Type B pancreatic cell (in vitro differentiated cells): ENCODE measurements at regions not wholly inside any gene's neighbourhood (a gene's known extent, or its start where the extent isn't known, plus 50 kb on each side); places are given as distances from the start of the nearest gene placed in this dataset.

Experiments used
- DNase-seq: peaks from one replicate; pipeline ENCODE4 v3.0.0; 2021; ENCODE audit warnings: mixed read lengths; ENCODE audit not compliant: unreplicated experiment; ENCODE audit errors: extremely low spot score
- H3K27ac Mint-ChIP-seq: 2 replicates; pipeline ENCODE4 v1.8.0; 2021; ENCODE audit warnings: mild to moderate bottlenecking, mixed read lengths
- H3K27me3 Mint-ChIP-seq: 2 replicates; pipeline ENCODE4 v1.8.0; 2021; ENCODE audit warnings: mixed read lengths
- H3K36me3 Mint-ChIP-seq: 2 replicates; pipeline ENCODE4 v1.8.0; 2021; ENCODE audit warnings: mixed read lengths
- H3K4me1 Mint-ChIP-seq: one replicate; pipeline ENCODE4 v1.8.0; 2021; ENCODE audit warnings: mixed read lengths; ENCODE audit not compliant: unreplicated experiment
- H3K4me3 Mint-ChIP-seq: 2 replicates; pipeline ENCODE4 v1.8.0; 2021; ENCODE audit warnings: mild to moderate bottlenecking, mixed read lengths
- H3K9me3 Mint-ChIP-seq: 2 replicates; pipeline ENCODE4 v1.8.0; 2021; ENCODE audit warnings: mixed read lengths
- TF ChIP-seq, protein P1 (sequence below): fragments of 200-600 bp; sonication (generic); conservative IDR thresholded peaks from 2 replicates; pipeline ENCODE4 v1.5.0; 2021; ENCODE audit warnings: antibody characterized with exemption, mild to moderate bottlenecking

DNA sequence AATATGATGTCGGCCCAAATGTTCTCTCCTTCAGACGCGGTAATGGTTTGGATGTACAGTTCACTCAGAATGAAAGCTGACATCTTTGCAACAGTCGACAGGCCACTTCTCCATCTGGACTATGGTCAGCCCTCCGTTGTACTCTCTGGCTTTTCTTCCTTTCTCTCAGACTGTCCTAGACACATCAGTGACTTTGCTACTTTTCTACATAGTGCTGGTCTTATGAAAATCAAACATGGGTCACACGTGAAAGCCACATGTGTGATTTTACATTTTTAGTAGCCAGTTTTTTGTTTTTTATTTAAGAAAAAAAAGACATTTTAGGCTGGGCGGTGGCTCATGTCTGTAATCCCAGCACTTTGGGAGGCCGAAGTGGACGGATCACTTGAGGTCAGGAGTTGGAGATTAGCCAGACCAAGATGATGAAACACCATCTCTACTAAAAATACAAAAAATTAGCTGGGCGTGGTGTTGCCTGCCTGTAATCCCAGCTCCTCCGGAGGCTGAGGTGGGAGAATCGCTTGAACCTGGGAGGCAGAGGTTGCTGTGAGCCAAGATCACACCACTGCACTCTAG is 644.1 kb downstream of the KCNJ2 start:
- Mint-ChIP-seq H3K27ac (no peak overlapping the region), H3K27me3 (peaks cover 2% of the 10 kb centered on the region), H3K4me1 (no peaks in the 10 kb centered on the region), H3K4me3 (no peak overlapping the region), H3K9me3 (peaks cover 2% of the 10 kb centered on the region), H3K36me3 (no peaks in the 10 kb centered on the region)
- no peak for DNase-seq
- TF ChIP-seq, protein P1, sequence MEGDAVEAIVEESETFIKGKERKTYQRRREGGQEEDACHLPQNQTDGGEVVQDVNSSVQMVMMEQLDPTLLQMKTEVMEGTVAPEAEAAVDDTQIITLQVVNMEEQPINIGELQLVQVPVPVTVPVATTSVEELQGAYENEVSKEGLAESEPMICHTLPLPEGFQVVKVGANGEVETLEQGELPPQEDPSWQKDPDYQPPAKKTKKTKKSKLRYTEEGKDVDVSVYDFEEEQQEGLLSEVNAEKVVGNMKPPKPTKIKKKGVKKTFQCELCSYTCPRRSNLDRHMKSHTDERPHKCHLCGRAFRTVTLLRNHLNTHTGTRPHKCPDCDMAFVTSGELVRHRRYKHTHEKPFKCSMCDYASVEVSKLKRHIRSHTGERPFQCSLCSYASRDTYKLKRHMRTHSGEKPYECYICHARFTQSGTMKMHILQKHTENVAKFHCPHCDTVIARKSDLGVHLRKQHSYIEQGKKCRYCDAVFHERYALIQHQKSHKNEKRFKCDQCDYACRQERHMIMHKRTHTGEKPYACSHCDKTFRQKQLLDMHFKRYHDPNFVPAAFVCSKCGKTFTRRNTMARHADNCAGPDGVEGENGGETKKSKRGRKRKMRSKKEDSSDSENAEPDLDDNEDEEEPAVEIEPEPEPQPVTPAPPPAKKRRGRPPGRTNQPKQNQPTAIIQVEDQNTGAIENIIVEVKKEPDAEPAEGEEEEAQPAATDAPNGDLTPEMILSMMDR = no peak

DNA sequence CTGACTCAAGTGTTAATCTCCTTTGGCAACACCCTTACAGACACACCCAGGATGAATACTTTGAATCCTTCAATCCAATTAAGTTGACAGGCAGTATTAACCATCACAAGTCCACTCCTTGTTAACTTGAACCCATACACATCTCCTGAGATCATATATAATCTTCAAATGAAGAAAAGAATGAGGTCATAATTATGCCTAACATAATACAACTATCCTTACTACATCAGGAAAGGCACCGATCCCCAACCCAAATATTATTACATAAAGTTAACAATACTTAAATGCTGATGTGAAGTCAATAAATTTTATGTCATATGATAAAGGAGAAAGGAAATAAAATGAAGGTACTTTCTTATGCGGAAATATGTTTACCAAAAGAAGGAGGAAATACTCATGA is 649.9 kb downstream of the KCNJ2 start:
- Mint-ChIP-seq H3K4me3 (no peak overlapping the region), H3K36me3 (no peaks in the 10 kb centered on the region), H3K27ac (no peak overlapping the region), H3K4me1 (no peaks in the 10 kb centered on the region), H3K27me3 (peaks cover 2% of the 10 kb centered on the region), H3K9me3 (peaks cover 16% of the 10 kb centered on the region)
- TF ChIP-seq, protein P1 = no peak
- no peak for DNase-seq

DNA sequence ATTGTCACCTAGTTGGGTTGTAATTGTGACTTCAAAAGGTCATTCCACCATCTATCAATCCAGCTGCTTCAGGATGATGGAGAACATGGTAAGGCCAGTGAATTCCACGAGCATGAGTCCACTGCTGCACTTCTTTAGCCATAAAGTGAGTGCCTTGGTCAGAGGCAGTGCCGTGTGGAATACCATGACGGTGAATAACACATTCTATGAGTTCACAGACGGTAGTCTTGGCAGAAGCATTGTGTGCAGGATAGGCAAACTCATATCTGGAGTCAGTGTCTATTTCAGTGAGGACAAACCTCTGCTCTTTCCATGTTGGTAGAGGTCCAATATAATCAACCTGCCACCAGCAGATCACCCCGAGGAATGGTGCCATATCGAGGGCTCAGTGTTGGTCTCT is 650.9 kb downstream of the KCNJ2 start:
- Mint-ChIP-seq H3K4me1 (no peaks in the 10 kb centered on the region), H3K27ac (no peak overlapping the region), H3K4me3 (no peak overlapping the region), H3K27me3 (peaks cover 2% of the 10 kb centered on the region), H3K36me3 (no peaks in the 10 kb centered on the region), H3K9me3 (peaks cover 16% of the 10 kb centered on the region)
- TF ChIP-seq, protein P1 = no peak
- DNase-seq = no peak

DNA sequence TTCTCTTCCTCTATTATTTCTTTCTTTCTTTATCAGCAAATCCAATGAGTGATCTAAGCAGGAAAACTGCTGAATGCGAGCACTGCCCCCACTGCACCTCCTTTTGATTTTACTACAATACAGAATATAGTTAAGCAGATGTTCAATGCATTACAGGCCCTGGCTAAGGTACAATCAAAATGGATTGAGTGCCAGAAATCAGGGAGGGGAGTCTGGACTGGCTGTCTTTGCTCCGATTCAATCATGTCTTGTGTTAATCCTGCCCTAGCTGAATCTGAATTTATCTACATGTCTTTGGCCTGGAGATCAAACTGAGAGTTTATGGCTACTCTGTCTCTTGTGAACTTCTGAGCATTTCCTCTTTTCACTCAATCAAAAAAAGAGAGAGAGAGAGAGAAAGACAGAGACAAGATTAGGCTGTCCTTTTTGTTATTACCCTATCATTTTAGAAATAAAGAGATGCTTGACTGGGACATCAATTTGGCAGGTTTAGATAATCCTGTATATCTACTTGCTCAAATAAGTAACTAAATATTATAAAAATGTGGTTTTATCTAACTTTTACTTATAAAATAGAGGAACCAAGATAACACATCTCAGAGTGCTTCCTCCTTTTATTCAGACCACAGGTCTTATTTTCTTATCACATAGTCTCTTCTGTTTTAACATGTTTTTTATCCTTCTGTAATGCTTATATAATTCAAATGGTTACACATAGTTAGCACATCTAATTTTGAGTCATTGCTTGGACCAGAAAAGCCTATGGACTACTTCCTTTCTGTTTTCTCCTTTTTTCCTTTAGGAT is 656.2 kb downstream of the KCNJ2 start:
- Mint-ChIP-seq H3K36me3 (no peaks in the 10 kb centered on the region), H3K4me3 (no peak overlapping the region), H3K27me3 (no peaks in the 10 kb centered on the region), H3K4me1 (no peaks in the 10 kb centered on the region), H3K9me3 (peaks cover 6% of the 10 kb centered on the region), H3K27ac (no peak overlapping the region)
- TF ChIP-seq, protein P1 = no peak
- no peak for DNase-seq

DNA sequence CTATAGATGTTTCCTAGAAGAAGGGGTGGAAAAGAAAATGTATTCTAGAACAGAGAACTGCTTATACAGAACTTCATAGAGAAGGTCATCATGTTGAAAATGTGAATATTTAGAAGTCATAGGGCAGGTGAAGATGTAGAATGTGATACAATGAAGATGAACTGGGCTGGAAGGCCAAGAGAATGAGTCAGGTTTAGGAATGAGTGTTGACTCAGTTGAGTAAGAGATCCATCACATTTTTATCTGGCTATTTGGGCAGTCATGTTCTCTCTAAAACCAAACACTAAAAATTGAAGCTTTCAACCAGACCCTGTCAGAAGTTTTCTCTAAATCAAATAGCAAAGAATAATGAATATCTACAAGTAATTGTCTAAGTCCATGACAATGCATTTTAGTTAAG is 660.5 kb downstream of the KCNJ2 start:
- DNase-seq = no peak
- Mint-ChIP-seq H3K36me3 (no peaks in the 10 kb centered on the region), H3K9me3 (no peaks in the 10 kb centered on the region), H3K4me3 (no peak overlapping the region), H3K27me3 (no peaks in the 10 kb centered on the region), H3K27ac (no peak overlapping the region), H3K4me1 (no peaks in the 10 kb centered on the region)
- TF ChIP-seq, protein P1 = no peak
